ENCODE measurements at regions not wholly inside any gene's neighbourhood (a gene's known extent, or its start where the extent isn't known, plus 50 kb on each side); places are given as distances from the start of the nearest gene placed in this dataset.

DNA sequence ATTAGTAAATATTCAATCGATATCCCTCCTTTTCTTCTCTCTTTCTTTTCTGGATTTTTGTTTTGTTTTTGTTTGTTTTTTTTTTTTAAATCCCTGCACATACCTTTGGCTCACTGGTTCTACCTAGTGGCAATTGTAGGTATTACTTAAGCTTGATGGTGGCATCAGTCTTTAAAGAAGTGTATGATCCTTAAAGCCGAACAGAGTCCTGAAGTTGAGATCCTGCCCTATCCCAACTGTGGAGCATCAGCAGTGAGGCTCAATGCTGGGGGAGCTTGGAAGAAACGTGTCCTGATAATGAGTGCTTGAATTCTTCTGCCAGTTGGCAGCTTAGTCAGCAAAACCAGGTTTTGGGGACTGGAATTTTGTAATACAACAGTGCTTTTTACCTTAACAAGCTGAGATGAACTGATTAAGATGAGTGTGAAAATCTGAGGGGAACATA, 60.8 kb downstream of the FASLG start:
- no peaks in the 10 kb centered on the region for H3K36me3 ChIP-seq (ENCODE audit: control insufficient read depth in 2 of 4, insufficient read depth in 4 of 4, low read length in 3 of 4)
- no peaks in the 10 kb centered on the region for H3K23me2 ChIP-seq (ENCODE audit: low read depth, low read length)
- WGBS, 2 experiments (ENCODE audit: extremely low coverage in 1 of 2, insufficient coverage in 1 of 2, insufficient read length in 1 of 2, insufficient replicate concordance in 2 of 2, low coverage in 1 of 2, low lambda C conversion rate in 2 of 2, missing lambda C conversion rate in 1 of 2): 48% methylated on average over 3 of the region's 3 CpGs; no CpG with 5 or more reads in 1 of the 2 experiments
- no peak for TF ChIP-seq KDM4A (IDR thresholded peaks at IDR 0.05; ENCODE audit: low read depth, low read length, severe bottlenecking)
- no peak for TF ChIP-seq SIN3A (conservative IDR thresholded peaks at IDR 0.05 in 1 of 2, IDR thresholded peaks at IDR 0.05 in 1 of 2; ENCODE audit: low read depth in 1 of 2, low read length in 2 of 2)
- peak; percentile 46; the same call in 1 of the 2 replicates for TF ChIP-seq TEAD4 (IDR thresholded peaks at IDR 0.05; ENCODE audit: low read depth, low read length)
- peak; percentile 76 to 80 for TF ChIP-seq RAD21 (IDR thresholded peaks at IDR 0.05 in 1 of 2, conservative IDR thresholded peaks at IDR 0.05 in 1 of 2; ENCODE audit: low read depth in 2 of 2, low read length in 2 of 2)
- TF ChIP-seq, protein P1, sequence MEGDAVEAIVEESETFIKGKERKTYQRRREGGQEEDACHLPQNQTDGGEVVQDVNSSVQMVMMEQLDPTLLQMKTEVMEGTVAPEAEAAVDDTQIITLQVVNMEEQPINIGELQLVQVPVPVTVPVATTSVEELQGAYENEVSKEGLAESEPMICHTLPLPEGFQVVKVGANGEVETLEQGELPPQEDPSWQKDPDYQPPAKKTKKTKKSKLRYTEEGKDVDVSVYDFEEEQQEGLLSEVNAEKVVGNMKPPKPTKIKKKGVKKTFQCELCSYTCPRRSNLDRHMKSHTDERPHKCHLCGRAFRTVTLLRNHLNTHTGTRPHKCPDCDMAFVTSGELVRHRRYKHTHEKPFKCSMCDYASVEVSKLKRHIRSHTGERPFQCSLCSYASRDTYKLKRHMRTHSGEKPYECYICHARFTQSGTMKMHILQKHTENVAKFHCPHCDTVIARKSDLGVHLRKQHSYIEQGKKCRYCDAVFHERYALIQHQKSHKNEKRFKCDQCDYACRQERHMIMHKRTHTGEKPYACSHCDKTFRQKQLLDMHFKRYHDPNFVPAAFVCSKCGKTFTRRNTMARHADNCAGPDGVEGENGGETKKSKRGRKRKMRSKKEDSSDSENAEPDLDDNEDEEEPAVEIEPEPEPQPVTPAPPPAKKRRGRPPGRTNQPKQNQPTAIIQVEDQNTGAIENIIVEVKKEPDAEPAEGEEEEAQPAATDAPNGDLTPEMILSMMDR (IDR thresholded peaks at IDR 0.05; ENCODE audit: control extremely low read depth in 1 of 3, insufficient read depth in 1 of 3, low read depth in 1 of 3, low read length in 3 of 3): peak in 2 of 3 experiments; percentile 54 to 59; a peak in 2 of 4 replicates
- H2BK5ac ChIP-seq (ENCODE audit: low read depth, low read length): no peak overlapping the region
- H2AK5ac ChIP-seq (ENCODE audit: low read depth, low read length): no peak overlapping the region
- H4K91ac ChIP-seq (replicated peaks; ENCODE audit: insufficient read length, low read length): no peak overlapping the region
- H4K8ac ChIP-seq (ENCODE audit: extremely low read depth, insufficient read depth, low read length): no peak overlapping the region
- CTCF ChIA-PET (ENCODE audit: partially characterized antibody): interaction anchor here (0.5 to 5.8 kb wide), 37 partner anchors 8 to 678 kb away, joined by 3 to 96 read pairs (median 4); partner anchors contain the start of gene FASLG
- no peak overlapping the region for H3K4me3 ChIP-seq (ENCODE audit: extremely low read depth in 1 of 4, insufficient read depth in 2 of 4, low read depth in 3 of 4, low read length in 4 of 4)
- no peak overlapping the region for H4K5ac ChIP-seq (ENCODE audit: insufficient read length, low read depth, low read length)
- no peak overlapping the region for H3K9ac ChIP-seq (replicated peaks in 1 of 4; ENCODE audit: extremely low read depth in 1 of 4, low read depth in 3 of 4, low read length in 3 of 4)
- no peak overlapping the region for H3K18ac ChIP-seq (ENCODE audit: extremely low read depth, low read length)
- no peaks in the 10 kb centered on the region for H3K79me2 ChIP-seq (ENCODE audit: control insufficient read depth in 1 of 2, insufficient read depth in 2 of 2, low read length in 2 of 2)
- H3K27me3 ChIP-seq (replicated peaks in 1 of 4; ENCODE audit: control insufficient read depth in 3 of 4, extremely low read depth in 1 of 4, insufficient read depth in 3 of 4, low read length in 3 of 4): no peaks in the 10 kb centered on the region
- no peak overlapping the region for H2BK120ac ChIP-seq (replicated peaks; ENCODE audit: low read depth, low read length)
- H2AFZ ChIP-seq (ENCODE audit: low read length): peak overlapping the region; percentile 76; the same call in 1 of the 2 replicates
- FAIRE-seq: peak; percentile 58
- no peak overlapping the region for H3K56ac ChIP-seq (replicated peaks; ENCODE audit: insufficient read length, low read depth, low read length)
- POLR2A ChIA-PET (ENCODE audit: partially characterized antibody): interaction anchor here (0.5 kb wide), 1 partner anchor 211 kb away, joined by 3 read pairs; no protein-coding TSS in a partner anchor
- H3K4me2 ChIP-seq (ENCODE audit: insufficient read depth in 1 of 2, low read depth in 2 of 2, low read length in 2 of 2): no peak overlapping the region
- H3K9me3 ChIP-seq (ENCODE audit: insufficient read depth in 2 of 2, low read depth in 1 of 2, low read length in 1 of 2): no peaks in the 10 kb centered on the region
- H3K27ac ChIP-seq (ENCODE audit: low read depth, low read length): no peak overlapping the region
- no peak overlapping the region for H2BK12ac ChIP-seq (ENCODE audit: low read depth, low read length)
- no peaks in the 10 kb centered on the region for H4K20me1 ChIP-seq (replicated peaks in 1 of 2; ENCODE audit: control insufficient read depth in 1 of 2, insufficient read depth in 2 of 2, low read length in 2 of 2)
- peaks cover 0 to 5% (median 0%) of the 10 kb centered on the region in 4 experiments; a peak in 1 of 7 replicates for H3K4me1 ChIP-seq (replicated peaks in 1 of 4; ENCODE audit: control insufficient read depth in 3 of 4, insufficient read depth in 4 of 4, low read length in 3 of 4)
- H2BK20ac ChIP-seq (ENCODE audit: low read length): no peak overlapping the region
- H2BK15ac ChIP-seq (ENCODE audit: low read length): no peak overlapping the region
- no peak for DNase-seq (ENCODE audit: low read depth in 1 of 2, low spot score in 2 of 2)
- no peak overlapping the region for H3K4ac ChIP-seq (replicated peaks; ENCODE audit: insufficient read length, low read depth, low read length)
- H3K14ac ChIP-seq (ENCODE audit: insufficient read length): no peak overlapping the region
- no peaks in the 10 kb centered on the region for H3K79me1 ChIP-seq (ENCODE audit: low read depth, low read length)
- no peak overlapping the region for H3K23ac ChIP-seq (ENCODE audit: insufficient read length)

All from H1 (cell line).